ENCODE measurements at regions not wholly inside any gene's neighbourhood (a gene's known extent, or its start where the extent isn't known, plus 50 kb on each side); places are given as distances from the start of the nearest gene placed in this dataset.

DNA sequence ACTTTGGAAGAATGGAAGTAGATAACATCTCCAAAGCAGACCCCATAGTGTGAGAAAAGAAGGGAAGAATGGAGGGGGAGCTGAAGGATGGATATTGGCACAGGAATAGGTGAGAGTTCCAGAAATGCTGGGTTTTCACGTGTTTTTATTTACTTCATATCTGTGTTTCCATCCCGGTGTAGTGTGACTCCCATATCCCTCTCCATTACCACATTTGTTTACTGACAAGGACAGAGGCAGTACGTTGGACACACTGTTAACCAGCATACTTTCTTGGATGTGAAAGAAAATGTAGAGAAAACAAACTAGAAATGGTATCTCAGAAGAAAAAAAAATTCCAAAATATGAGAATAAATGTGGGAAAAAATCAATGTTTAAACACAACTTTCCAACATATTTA is 124.4 kb upstream of the PFKP start:
- in situ Hi-C loops (cut with HindIII; ENCODE audit: low pct_ligation_motif_present, low sequenced_read_pairs), result no loop called here
- TF ChIP-seq, protein P1, sequence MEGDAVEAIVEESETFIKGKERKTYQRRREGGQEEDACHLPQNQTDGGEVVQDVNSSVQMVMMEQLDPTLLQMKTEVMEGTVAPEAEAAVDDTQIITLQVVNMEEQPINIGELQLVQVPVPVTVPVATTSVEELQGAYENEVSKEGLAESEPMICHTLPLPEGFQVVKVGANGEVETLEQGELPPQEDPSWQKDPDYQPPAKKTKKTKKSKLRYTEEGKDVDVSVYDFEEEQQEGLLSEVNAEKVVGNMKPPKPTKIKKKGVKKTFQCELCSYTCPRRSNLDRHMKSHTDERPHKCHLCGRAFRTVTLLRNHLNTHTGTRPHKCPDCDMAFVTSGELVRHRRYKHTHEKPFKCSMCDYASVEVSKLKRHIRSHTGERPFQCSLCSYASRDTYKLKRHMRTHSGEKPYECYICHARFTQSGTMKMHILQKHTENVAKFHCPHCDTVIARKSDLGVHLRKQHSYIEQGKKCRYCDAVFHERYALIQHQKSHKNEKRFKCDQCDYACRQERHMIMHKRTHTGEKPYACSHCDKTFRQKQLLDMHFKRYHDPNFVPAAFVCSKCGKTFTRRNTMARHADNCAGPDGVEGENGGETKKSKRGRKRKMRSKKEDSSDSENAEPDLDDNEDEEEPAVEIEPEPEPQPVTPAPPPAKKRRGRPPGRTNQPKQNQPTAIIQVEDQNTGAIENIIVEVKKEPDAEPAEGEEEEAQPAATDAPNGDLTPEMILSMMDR (IDR thresholded peaks at IDR 0.05; ENCODE audit: low read depth, low read length, missing control alignments), result no peak

DNA sequence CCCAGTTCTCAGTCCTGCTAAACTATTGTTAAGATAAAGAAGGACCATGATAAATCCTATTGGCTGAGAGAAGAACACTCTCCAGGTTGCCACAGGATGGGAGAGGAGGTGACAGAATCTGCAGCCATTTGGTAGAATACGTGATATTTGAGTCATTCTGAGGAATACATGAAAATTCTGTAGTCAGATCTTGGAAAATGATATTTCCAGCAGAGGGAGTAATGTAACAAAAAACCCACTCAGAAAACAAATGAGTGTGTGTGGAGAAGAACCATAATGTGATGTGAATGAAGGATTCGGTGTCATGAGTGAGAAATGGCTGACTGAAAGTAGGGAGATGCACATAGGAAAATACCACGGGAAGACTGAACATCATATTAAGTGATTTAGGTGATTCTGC is 128.5 kb upstream of the PFKP start:
- TF ChIP-seq, protein P1 (IDR thresholded peaks at IDR 0.05; ENCODE audit: low read depth, low read length, missing control alignments), result no peak
- in situ Hi-C loops (cut with HindIII; ENCODE audit: low pct_ligation_motif_present, low sequenced_read_pairs), result no loop called here
- no peaks in the 10 kb centered on the region for H3K27me3 ChIP-seq (replicated peaks)
- H3K4me3 ChIP-seq (ENCODE audit: low read depth, low read length), result no peak overlapping the region
- DNase-seq, result no peak
- no peak overlapping the region for H3K27ac ChIP-seq
- no peaks in the 10 kb centered on the region for H3K36me3 ChIP-seq (replicated peaks)

More for the DNA sequence above, 124.4 kb upstream of the PFKP start:
- H3K4me3 ChIP-seq (ENCODE audit: low read depth, low read length), result no peak overlapping the region
- no peaks in the 10 kb centered on the region for H3K36me3 ChIP-seq (replicated peaks)
- DNase-seq, result no peak
- H3K27ac ChIP-seq, result no peak overlapping the region
- H3K27me3 ChIP-seq (replicated peaks), result no peaks in the 10 kb centered on the region

GRCh38 chr10:2936816-2937215 is 130.5 kb upstream of the PFKP start:
- in situ Hi-C loops (cut with HindIII; ENCODE audit: low pct_ligation_motif_present, low sequenced_read_pairs), result no loop called here
- Histone ChIP-seq H3K36me3 (replicated peaks) (no peaks in the 10 kb centered on the region), H3K27ac (no peak overlapping the region), H3K4me3 (ENCODE audit: low read depth, low read length) (no peak overlapping the region), H3K27me3 (replicated peaks) (no peaks in the 10 kb centered on the region)
- TF ChIP-seq, protein P1 (IDR thresholded peaks at IDR 0.05; ENCODE audit: low read depth, low read length, missing control alignments), result no peak
- no peak for DNase-seq

DNA sequence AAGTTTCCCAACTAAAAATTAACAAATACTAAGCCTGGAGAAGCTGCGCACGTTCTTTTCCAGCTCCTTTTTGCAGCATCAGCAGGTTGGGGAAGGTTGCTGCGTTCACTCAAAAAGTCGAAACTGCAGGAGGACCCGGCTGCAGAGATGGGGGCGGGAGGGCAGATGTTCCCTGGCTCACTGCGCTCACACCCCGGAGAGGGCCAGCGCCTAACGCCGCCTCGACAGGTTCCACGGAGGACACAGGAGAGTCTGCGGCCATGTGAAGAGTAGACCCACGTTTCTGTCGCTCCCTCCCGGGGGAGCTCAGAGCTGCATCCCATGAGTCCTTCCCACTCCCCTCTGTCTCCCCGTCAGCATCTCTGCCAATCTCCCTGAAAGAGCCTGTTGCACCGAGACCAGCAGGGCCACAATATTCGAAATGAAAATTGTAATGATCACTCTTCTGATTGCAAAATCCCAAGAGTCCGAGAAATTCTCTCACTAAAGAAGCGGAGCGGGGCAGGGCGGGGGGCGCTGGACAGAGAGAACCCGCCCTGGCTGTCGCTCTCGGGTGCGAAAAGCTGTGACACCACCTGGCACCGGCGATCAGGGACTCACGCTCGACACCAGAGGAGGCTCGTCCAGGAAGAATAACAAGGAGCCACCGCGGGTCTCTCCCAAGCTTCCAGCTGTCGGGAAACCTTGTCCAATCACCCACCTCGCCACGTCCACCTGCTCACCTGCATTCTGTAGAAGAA is 131.5 kb upstream of the PFKP start:
- TF ChIP-seq, protein P1 (IDR thresholded peaks at IDR 0.05; ENCODE audit: low read depth, low read length, missing control alignments), result no peak
- Histone ChIP-seq H3K36me3 (replicated peaks) (no peaks in the 10 kb centered on the region), H3K4me3 (ENCODE audit: low read depth, low read length) (no peak overlapping the region), H3K27ac (no peak overlapping the region), H3K27me3 (replicated peaks) (no peaks in the 10 kb centered on the region)
- no peak for DNase-seq
- in situ Hi-C loops (cut with HindIII; ENCODE audit: low pct_ligation_motif_present, low sequenced_read_pairs), result no loop called here

DNA sequence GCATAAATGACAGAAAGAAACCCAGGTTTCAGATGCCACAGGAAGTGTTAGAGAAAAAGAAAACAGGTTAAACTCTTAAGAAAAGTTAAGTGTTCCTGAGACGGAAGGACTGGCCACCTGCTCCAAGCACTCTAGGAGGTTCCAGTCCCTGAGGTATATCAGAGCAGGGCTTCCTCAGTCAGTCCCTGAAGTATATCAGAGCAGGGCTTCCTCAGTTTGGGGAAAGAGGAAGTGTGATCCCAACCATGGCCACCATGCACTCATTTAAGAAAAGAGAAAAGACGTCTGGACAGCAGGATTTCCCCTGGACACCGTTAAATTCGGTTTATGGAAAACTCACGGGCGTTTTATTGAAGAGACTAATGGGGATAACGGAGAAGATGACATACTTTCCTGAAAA is 133.4 kb upstream of the PFKP start:
- in situ Hi-C loops (cut with HindIII; ENCODE audit: low pct_ligation_motif_present, low sequenced_read_pairs), result no loop called here
- Histone ChIP-seq H3K4me3 (ENCODE audit: low read depth, low read length) (no peak overlapping the region), H3K27ac (no peak overlapping the region), H3K27me3 (replicated peaks) (no peaks in the 10 kb centered on the region), H3K36me3 (replicated peaks) (no peaks in the 10 kb centered on the region)
- no peak for DNase-seq
- TF ChIP-seq, protein P1 (IDR thresholded peaks at IDR 0.05; ENCODE audit: low read depth, low read length, missing control alignments), result no peak

DNA sequence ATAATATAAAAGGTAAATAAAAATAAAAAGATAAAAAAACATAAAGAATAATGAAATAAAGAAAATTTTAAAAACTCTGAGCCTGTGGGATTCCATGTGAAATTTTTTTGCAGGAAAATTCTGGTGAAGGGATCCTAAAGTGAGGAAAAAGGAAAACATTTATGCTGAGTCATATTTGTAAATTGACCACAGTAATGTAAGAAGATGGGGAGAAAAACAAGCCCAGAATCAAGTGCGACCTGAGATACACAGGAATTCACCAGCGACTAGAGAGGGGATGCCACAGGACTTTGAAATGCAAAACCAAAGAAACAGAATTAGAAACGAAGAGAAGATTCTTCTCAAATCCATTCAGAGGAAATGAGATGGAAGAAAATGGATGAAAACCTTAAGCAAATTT is 133.8 kb upstream of the PFKP start:
- H3K4me3 ChIP-seq (ENCODE audit: low read depth, low read length), result no peak overlapping the region
- in situ Hi-C loops (cut with HindIII; ENCODE audit: low pct_ligation_motif_present, low sequenced_read_pairs), result no loop called here
- TF ChIP-seq, protein P1 (IDR thresholded peaks at IDR 0.05; ENCODE audit: low read depth, low read length, missing control alignments), result no peak
- no peaks in the 10 kb centered on the region for H3K27me3 ChIP-seq (replicated peaks)
- no peaks in the 10 kb centered on the region for H3K36me3 ChIP-seq (replicated peaks)
- DNase-seq, result no peak
- no peak overlapping the region for H3K27ac ChIP-seq

Measured in brain microvascular endothelial cell (primary cell).